Central memory CD8-positive, alpha-beta T cell (primary cell): ENCODE measurements at regions not wholly inside any gene's neighbourhood (a gene's known extent, or its start where the extent isn't known, plus 50 kb on each side); places are given as distances from the start of the nearest gene placed in this dataset.

Experiments used
- ATAC-seq: fragments of 150-1000 bp; cut with Tn5 transposase; replicated peaks from 2 replicates; pipeline ENCODE4 v1.10.0; 2022; ENCODE audit warnings: mild to moderate bottlenecking, moderate FRiP score, moderate number of reproducible peaks; ENCODE audit not compliant: poor library complexity, severe bottlenecking; ENCODE audit errors: extremely low read depth
- DNase-seq, 2 donors: peaks; one replicate each; pipeline ENCODE4 v3.0.0; 2021; ENCODE audit warnings: low spot score in 2 of 2
- H3K27ac Mint-ChIP-seq: one replicate; pipeline ENCODE4 v1.8.0; 2022; ENCODE audit warnings: low read depth, mild to moderate bottlenecking, moderate library complexity, mixed read lengths
- H3K27me3 Mint-ChIP-seq: one replicate; pipeline ENCODE4 v1.8.0; 2022; ENCODE audit warnings: mixed read lengths
- H3K36me3 Mint-ChIP-seq: one replicate; pipeline ENCODE4 v1.8.0; 2022; ENCODE audit warnings: mild to moderate bottlenecking, moderate library complexity, mixed read lengths; ENCODE audit not compliant: insufficient read depth
- H3K4me1 Mint-ChIP-seq: one replicate; pipeline ENCODE4 v1.8.0; 2022; ENCODE audit warnings: mixed read lengths
- H3K4me3 Mint-ChIP-seq: one replicate; pipeline ENCODE4 v1.8.0; 2022; ENCODE audit warnings: mild to moderate bottlenecking, moderate library complexity, mixed read lengths
- H3K9me3 Mint-ChIP-seq: one replicate; pipeline ENCODE4 v1.8.0; 2022; ENCODE audit warnings: mixed read lengths

- H3K36me3 Mint-ChIP-seq = peaks cover 1% of the 10 kb centered on the region
- no peaks in the 10 kb centered on the region for H3K9me3 Mint-ChIP-seq
- DNase-seq = no peak
- no peak for ATAC-seq
- H3K4me3 Mint-ChIP-seq = no peak overlapping the region
- peaks cover 27% of the 10 kb centered on the region for H3K27me3 Mint-ChIP-seq
- peaks cover 10% of the 10 kb centered on the region for H3K4me1 Mint-ChIP-seq
- H3K27ac Mint-ChIP-seq = no peak overlapping the region
Observed at GRCh38 chr21:41668686-41669532, 97.9 kb downstream of the RIPK4 start.

DNA sequence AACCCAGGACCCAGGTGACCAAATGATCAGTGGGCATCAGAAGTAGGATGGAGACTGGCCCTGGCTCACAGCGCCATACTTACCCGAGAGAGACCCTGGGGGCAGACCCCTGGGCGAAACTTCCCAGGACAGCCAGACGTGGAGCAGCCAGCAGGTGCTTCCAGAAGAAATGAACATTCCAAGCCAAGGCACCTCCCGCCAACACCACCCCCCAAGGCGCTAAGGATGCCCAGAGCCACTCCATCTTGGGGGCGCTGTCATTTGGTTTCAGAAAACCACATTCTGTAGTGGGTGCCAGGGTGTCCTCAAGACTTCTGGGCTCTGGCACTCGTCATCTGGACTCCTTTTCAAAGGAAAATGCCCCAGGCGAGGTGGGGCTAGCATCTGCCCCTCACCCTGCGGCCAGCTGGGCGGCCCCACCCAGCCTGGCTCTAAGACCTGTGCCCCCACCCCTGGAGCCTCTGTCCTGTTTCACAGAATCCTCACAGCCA is 98.8 kb downstream of the RIPK4 start:
- H3K4me3 Mint-ChIP-seq = no peak overlapping the region
- ATAC-seq (no peak), DNase-seq (no peak)
- H3K4me1 Mint-ChIP-seq = peaks cover 10% of the 10 kb centered on the region
- H3K27me3 Mint-ChIP-seq = peaks cover 31% of the 10 kb centered on the region
- peaks cover 1% of the 10 kb centered on the region for H3K36me3 Mint-ChIP-seq
- no peaks in the 10 kb centered on the region for H3K9me3 Mint-ChIP-seq
- no peak overlapping the region for H3K27ac Mint-ChIP-seq

DNA sequence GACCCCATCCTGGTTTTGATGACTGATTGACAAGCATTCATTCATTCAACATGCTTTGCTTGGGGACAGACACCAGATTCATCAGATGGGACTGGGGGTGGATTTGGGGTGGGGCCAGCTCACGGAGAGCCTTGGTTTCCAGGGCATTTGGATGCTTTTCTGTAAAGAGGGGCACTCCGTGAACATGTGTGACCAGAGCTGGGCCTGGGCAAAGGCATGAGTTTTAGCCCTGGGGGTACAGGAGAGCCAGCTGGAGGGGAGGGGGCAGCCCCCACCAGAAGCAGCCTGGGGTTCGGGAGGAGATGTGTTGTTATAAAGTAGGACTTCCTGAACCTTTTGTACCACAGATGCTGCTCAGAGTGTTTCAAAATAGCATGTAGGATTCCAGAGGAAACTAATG is 99.7 kb downstream of the RIPK4 start:
- Mint-ChIP-seq H3K27me3 (peaks cover 41% of the 10 kb centered on the region), H3K4me1 (peaks cover 10% of the 10 kb centered on the region), H3K36me3 (peaks cover 1% of the 10 kb centered on the region), H3K9me3 (no peaks in the 10 kb centered on the region), H3K27ac (no peak overlapping the region), H3K4me3 (no peak overlapping the region)
- no peak for DNase-seq
- ATAC-seq = no peak

GRCh38 chr21:41666641-41667081 is 100.2 kb downstream of the RIPK4 start:
- Mint-ChIP-seq H3K9me3 (no peaks in the 10 kb centered on the region), H3K27me3 (peaks cover 45% of the 10 kb centered on the region), H3K4me1 (peaks cover 8% of the 10 kb centered on the region), H3K4me3 (no peak overlapping the region), H3K27ac (no peak overlapping the region), H3K36me3 (no peaks in the 10 kb centered on the region)
- ATAC-seq = no peak
- DNase-seq = no peak

DNA sequence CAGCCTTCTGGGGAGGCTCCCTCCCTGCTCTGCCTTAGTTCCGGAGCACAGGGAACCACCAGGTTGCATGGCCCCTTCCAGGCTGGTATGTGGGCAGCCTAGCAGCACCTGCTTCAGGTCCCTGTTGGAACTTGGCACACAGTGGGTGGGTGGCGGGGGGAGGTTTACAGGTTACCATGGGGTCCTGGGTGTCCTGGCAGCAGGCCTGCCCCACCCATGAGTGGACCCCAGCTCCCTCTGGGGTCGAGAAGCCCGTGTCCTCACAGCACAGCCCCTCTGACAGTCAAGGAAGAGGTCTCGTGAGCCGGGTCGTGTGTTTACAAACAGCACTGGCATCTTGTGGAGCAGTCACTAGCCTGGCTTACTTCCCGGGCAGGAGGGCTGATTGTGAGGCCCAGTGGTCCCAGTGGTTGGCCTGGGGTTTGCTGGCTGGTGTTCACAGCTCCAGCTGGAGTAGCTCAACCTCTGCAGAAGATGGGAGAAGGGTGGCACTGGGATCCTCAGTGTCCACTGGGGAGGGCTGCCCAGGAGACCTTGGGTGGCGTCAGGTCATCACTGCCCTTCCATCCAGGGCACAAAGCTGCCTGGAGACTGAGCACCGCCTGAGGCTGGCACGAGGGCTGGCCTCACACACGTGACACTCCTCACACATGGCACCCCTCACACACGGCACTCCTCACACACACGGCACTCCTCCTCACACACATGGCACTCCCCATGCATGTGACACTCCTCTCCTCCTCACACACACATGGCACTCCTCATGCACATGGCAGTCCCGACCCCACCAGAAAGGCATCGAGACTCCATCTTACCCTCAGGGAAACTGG is 100.9 kb downstream of the RIPK4 start:
- Mint-ChIP-seq H3K27ac (no peak overlapping the region), H3K27me3 (peaks cover 46% of the 10 kb centered on the region), H3K4me3 (no peak overlapping the region), H3K9me3 (no peaks in the 10 kb centered on the region), H3K4me1 (peaks cover under 1% of the 10 kb centered on the region), H3K36me3 (no peaks in the 10 kb centered on the region)
- no peak for ATAC-seq
- no peak for DNase-seq

GRCh38 chr21:41664881-41665765 is 101.7 kb downstream of the RIPK4 start:
- Mint-ChIP-seq H3K4me1 (no peaks in the 10 kb centered on the region), H3K27me3 (peaks cover 51% of the 10 kb centered on the region), H3K36me3 (no peaks in the 10 kb centered on the region), H3K4me3 (no peak overlapping the region), H3K27ac (no peak overlapping the region), H3K9me3 (no peaks in the 10 kb centered on the region)
- DNase-seq = no peak
- ATAC-seq = no peak

- Mint-ChIP-seq H3K4me1 (no peaks in the 10 kb centered on the region), H3K27ac (no peak overlapping the region), H3K4me3 (no peak overlapping the region), H3K9me3 (no peaks in the 10 kb centered on the region), H3K36me3 (no peaks in the 10 kb centered on the region), H3K27me3 (peaks cover 42% of the 10 kb centered on the region)
- DNase-seq (no peak), ATAC-seq (no peak)
Observed at GRCh38 chr21:41663805-41664788, 102.8 kb downstream of the RIPK4 start.

- DNase-seq (no peak), ATAC-seq (no peak)
- Mint-ChIP-seq H3K4me3 (no peak overlapping the region), H3K9me3 (no peaks in the 10 kb centered on the region), H3K4me1 (no peaks in the 10 kb centered on the region), H3K27me3 (peaks cover 42% of the 10 kb centered on the region), H3K27ac (no peak overlapping the region), H3K36me3 (no peaks in the 10 kb centered on the region)
Observed at GRCh38 chr21:41662761-41663160, 104.1 kb downstream of the RIPK4 start.

GRCh38 chr21:41662161-41662560 is 104.7 kb downstream of the RIPK4 start:
- no peaks in the 10 kb centered on the region for H3K9me3 Mint-ChIP-seq
- H3K36me3 Mint-ChIP-seq = no peaks in the 10 kb centered on the region
- no peak for ATAC-seq
- no peak for DNase-seq
- peaks cover 47% of the 10 kb centered on the region for H3K27me3 Mint-ChIP-seq
- no peak overlapping the region for H3K27ac Mint-ChIP-seq
- H3K4me1 Mint-ChIP-seq = no peaks in the 10 kb centered on the region
- no peak overlapping the region for H3K4me3 Mint-ChIP-seq

GRCh38 chr21:41660748-41661147 is 106.1 kb downstream of the RIPK4 start:
- DNase-seq (no peak), ATAC-seq (no peak)
- Mint-ChIP-seq H3K4me1 (no peaks in the 10 kb centered on the region), H3K36me3 (no peaks in the 10 kb centered on the region), H3K27ac (no peak overlapping the region), H3K4me3 (no peak overlapping the region), H3K27me3 (peaks cover 54% of the 10 kb centered on the region), H3K9me3 (no peaks in the 10 kb centered on the region)

DNA sequence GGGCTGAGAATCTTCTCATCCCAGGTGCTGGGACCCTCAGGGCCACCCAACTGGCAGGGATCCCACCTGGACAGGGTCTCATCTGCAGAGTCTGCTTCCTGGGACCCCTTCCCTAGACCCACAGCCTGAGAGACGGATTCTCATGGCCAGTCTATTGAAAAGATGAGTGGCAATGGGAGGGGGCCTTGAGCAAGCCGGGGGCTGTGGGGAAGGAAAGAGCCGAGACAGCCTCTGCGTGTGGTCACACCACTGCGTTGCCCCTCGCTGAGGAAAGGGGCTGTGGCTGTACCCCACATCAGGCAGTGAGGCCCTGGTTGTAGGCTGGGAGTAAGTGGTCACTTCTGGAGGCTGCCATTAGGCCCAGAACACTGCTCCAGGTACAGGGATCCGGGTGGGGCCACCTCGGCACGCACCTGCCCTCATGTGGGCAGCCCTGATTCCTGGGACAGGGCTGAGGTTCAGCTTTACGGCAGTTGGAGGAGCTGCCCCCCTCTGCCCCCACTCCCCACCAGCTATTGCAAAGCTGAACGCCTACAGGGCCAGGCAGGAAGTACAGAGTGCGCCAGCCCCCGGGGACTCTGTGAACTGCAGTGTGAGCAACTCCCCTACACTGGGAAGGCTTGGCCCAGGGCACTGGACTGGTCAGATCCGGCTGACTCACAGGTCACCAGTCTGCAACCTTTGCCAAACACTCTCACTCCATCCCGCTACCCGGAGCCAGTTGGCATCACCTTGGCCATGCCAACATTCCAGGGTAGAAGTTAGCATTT is 106.9 kb downstream of the RIPK4 start:
- peaks cover 53% of the 10 kb centered on the region for H3K27me3 Mint-ChIP-seq
- H3K27ac Mint-ChIP-seq = no peak overlapping the region
- no peaks in the 10 kb centered on the region for H3K4me1 Mint-ChIP-seq
- no peaks in the 10 kb centered on the region for H3K36me3 Mint-ChIP-seq
- DNase-seq = no peak
- no peak for ATAC-seq
- no peak overlapping the region for H3K4me3 Mint-ChIP-seq
- no peaks in the 10 kb centered on the region for H3K9me3 Mint-ChIP-seq
